ENCODE measurements at regions not wholly inside any gene's neighbourhood (a gene's known extent, or its start where the extent isn't known, plus 50 kb on each side); places are given as distances from the start of the nearest gene placed in this dataset.

GRCh38 chr6:25094726-25095125, 159.0 kb upstream of the RIPOR2 start:
- POLR2A ChIA-PET (ENCODE audit: partially characterized antibody), result no interaction called here
- no peak for FAIRE-seq
- Histone ChIP-seq H2BK120ac (replicated peaks; ENCODE audit: low read depth, low read length) (no peak overlapping the region), H4K8ac (ENCODE audit: extremely low read depth, insufficient read depth, low read length) (no peak overlapping the region), H3K23ac (ENCODE audit: insufficient read length) (no peak overlapping the region), H4K20me1 (replicated peaks in 1 of 2; ENCODE audit: control insufficient read depth in 1 of 2, insufficient read depth in 2 of 2, low read length in 2 of 2) (no peaks in the 10 kb centered on the region), H3K4me1 (replicated peaks in 1 of 4; ENCODE audit: control insufficient read depth in 3 of 4, insufficient read depth in 4 of 4, low read length in 3 of 4) (no peaks in the 10 kb centered on the region), H2BK15ac (ENCODE audit: low read length) (no peak overlapping the region), H4K91ac (replicated peaks; ENCODE audit: insufficient read length, low read length) (no peak overlapping the region), H3K23me2 (ENCODE audit: low read depth, low read length) (no peaks in the 10 kb centered on the region), H4K5ac (ENCODE audit: insufficient read length, low read depth, low read length) (no peak overlapping the region), H3K4me2 (ENCODE audit: insufficient read depth in 1 of 2, low read depth in 2 of 2, low read length in 2 of 2) (no peak overlapping the region), H3K36me3 (ENCODE audit: control insufficient read depth in 2 of 4, insufficient read depth in 4 of 4, low read length in 3 of 4) (no peaks in the 10 kb centered on the region), H2BK5ac (ENCODE audit: low read depth, low read length) (no peak overlapping the region), H2BK12ac (ENCODE audit: low read depth, low read length) (no peak overlapping the region), H3K56ac (replicated peaks; ENCODE audit: insufficient read length, low read depth, low read length) (no peak overlapping the region), H2BK20ac (ENCODE audit: low read length) (no peak overlapping the region), H3K4ac (replicated peaks; ENCODE audit: insufficient read length, low read depth, low read length) (no peak overlapping the region), H3K27me3 (replicated peaks in 1 of 4; ENCODE audit: control insufficient read depth in 3 of 4, extremely low read depth in 1 of 4, insufficient read depth in 3 of 4, low read length in 3 of 4) (no peaks in the 10 kb centered on the region), H2AFZ (ENCODE audit: low read length) (0 out of 2 replicates have a peak overlapping the region, but pooled peaks have one; percentile 1), H3K9ac (replicated peaks in 1 of 4; ENCODE audit: extremely low read depth in 1 of 4, low read depth in 3 of 4, low read length in 3 of 4) (no peak overlapping the region), H3K79me1 (ENCODE audit: low read depth, low read length) (no peaks in the 10 kb centered on the region), H3K18ac (ENCODE audit: extremely low read depth, low read length) (no peak overlapping the region), H3K4me3 (ENCODE audit: extremely low read depth in 1 of 4, insufficient read depth in 2 of 4, low read depth in 3 of 4, low read length in 4 of 4) (no peak overlapping the region), H3K14ac (ENCODE audit: insufficient read length) (no peak overlapping the region), H3K79me2 (ENCODE audit: control insufficient read depth in 1 of 2, insufficient read depth in 2 of 2, low read length in 2 of 2) (no peaks in the 10 kb centered on the region), H3K9me3 (ENCODE audit: insufficient read depth in 2 of 2, low read depth in 1 of 2, low read length in 1 of 2) (no peaks in the 10 kb centered on the region), H3K27ac (ENCODE audit: low read depth, low read length) (no peak overlapping the region), H2AK5ac (ENCODE audit: low read depth, low read length) (no peak overlapping the region)
- no peak for TF ChIP-seq BRCA1 (IDR thresholded peaks at IDR 0.05; ENCODE audit: low read depth, low read length)
- TF ChIP-seq FOSL1 (IDR thresholded peaks at IDR 0.05; ENCODE audit: insufficient read depth, low read depth, low read length), result no peak
- no peak for TF ChIP-seq CTBP2 (IDR thresholded peaks at IDR 0.05; ENCODE audit: borderline replicate concordance, insufficient read depth, insufficient read length, low read length)
- TF ChIP-seq CBX8 (IDR thresholded peaks at IDR 0.05; ENCODE audit: borderline replicate concordance, low read depth, low read length), result no peak
- WGBS, 2 experiments (ENCODE audit: extremely low coverage in 1 of 2, insufficient coverage in 1 of 2, insufficient read length in 1 of 2, insufficient replicate concordance in 2 of 2, low coverage in 1 of 2, low lambda C conversion rate in 2 of 2, missing lambda C conversion rate in 1 of 2), result 78% methylated on average over 4 of the region's 4 CpGs; no CpG with 5 or more reads in 1 of the 2 experiments
- CTCF ChIA-PET (ENCODE audit: partially characterized antibody), result no interaction called here
- DNase-seq (ENCODE audit: low read depth in 1 of 2, low spot score in 2 of 2), result no peak

Measured in H1 (cell line).